Parathyroid adenoma (tissue), 2 donors: ENCODE measurements at regions not wholly inside any gene's neighbourhood (a gene's known extent, or its start where the extent isn't known, plus 50 kb on each side); places are given as distances from the start of the nearest gene placed in this dataset.

Experiments
- H2AFZ ChIP-seq: fragments of 300-600 bp; sonication (generic); one replicate; pipeline ENCODE4 v1.7.0; 2017; ENCODE audit warnings: antibody characterized with exemption, mild to moderate bottlenecking
- H3K27ac ChIP-seq: fragments of 300-600 bp; sonication (generic); one replicate; pipeline ENCODE4 v1.7.0; 2017
- H3K27me3 ChIP-seq: fragments of 300-600 bp; sonication (generic); one replicate; pipeline ENCODE4 v1.7.0; 2017; ENCODE audit warnings: low read length; ENCODE audit not compliant: control insufficient read depth, insufficient read depth
- H3K36me3 ChIP-seq: fragments of 300-600 bp; sonication (generic); one replicate; pipeline ENCODE4 v1.7.0; 2017; ENCODE audit warnings: low read length; ENCODE audit not compliant: control insufficient read depth, insufficient read depth
- H3K4me1 ChIP-seq: fragments of 300-600 bp; sonication (generic); one replicate; pipeline ENCODE4 v1.7.0; 2017; ENCODE audit warnings: control low read depth
- H3K4me2 ChIP-seq: fragments of 300-600 bp; sonication (generic); one replicate; pipeline ENCODE4 v1.7.0; 2017; ENCODE audit warnings: low read length
- H3K4me3 ChIP-seq: fragments of 300-600 bp; sonication (generic); one replicate; pipeline ENCODE4 v1.7.0; 2017; ENCODE audit warnings: low read depth, low read length
- H3K79me2 ChIP-seq: fragments of 300-600 bp; sonication (generic); one replicate; pipeline ENCODE4 v1.7.0; 2017; ENCODE audit warnings: control low read depth
- H3K9ac ChIP-seq: fragments of 300-600 bp; sonication (generic); one replicate; pipeline ENCODE4 v1.7.0; 2017; ENCODE audit warnings: mild to moderate bottlenecking
- H3K9me3 ChIP-seq: fragments of 300-600 bp; sonication (generic); one replicate; pipeline ENCODE4 v1.7.0; 2017; ENCODE audit warnings: low read length; ENCODE audit not compliant: control insufficient read depth
- CTCF ChIP-seq: fragments of 300-600 bp; sonication (generic); IDR thresholded peaks from one replicate; pipeline ENCODE4 v1.7.0; 2017; ENCODE audit warnings: antibody characterized with exemption, mild to moderate bottlenecking
- donor health status: primary hyperparathyroidism.

- Histone ChIP-seq H3K36me3 (no peaks in the 10 kb centered on the region), H3K27ac (no peak overlapping the region), H3K9ac (no peak overlapping the region), H2AFZ (no peak overlapping the region), H3K9me3 (no peaks in the 10 kb centered on the region), H3K27me3 (no peaks in the 10 kb centered on the region), H3K79me2 (peaks cover 39% of the 10 kb centered on the region), H3K4me2 (no peak overlapping the region), H3K4me3 (no peak overlapping the region), H3K4me1 (peaks cover 26% of the 10 kb centered on the region)
- peak; percentile 26 for TF ChIP-seq CTCF
These were observed 554.8 kb upstream of the SGCD start for GRCh38 chr5:155772009-155772662.

- no peaks in the 10 kb centered on the region for H3K36me3 ChIP-seq
- no peak overlapping the region for H2AFZ ChIP-seq
- H3K4me1 ChIP-seq: peaks cover 24% of the 10 kb centered on the region
These were observed 553.3 kb upstream of the SGCD start for GRCh38 chr5:155773680-155774079.

GRCh38 chr5:155780260-155780659, 546.7 kb upstream of the SGCD start:
- H2AFZ ChIP-seq: no peak overlapping the region
- no peaks in the 10 kb centered on the region for H3K36me3 ChIP-seq
- TF ChIP-seq CTCF: no peak
- H3K4me2 ChIP-seq: no peak overlapping the region
- no peak overlapping the region for H3K4me3 ChIP-seq
- H3K9me3 ChIP-seq: no peaks in the 10 kb centered on the region
- peaks cover 33% of the 10 kb centered on the region for H3K79me2 ChIP-seq
- no peaks in the 10 kb centered on the region for H3K27me3 ChIP-seq
- peaks cover 21% of the 10 kb centered on the region for H3K4me1 ChIP-seq
- H3K9ac ChIP-seq: no peak overlapping the region
- H3K27ac ChIP-seq: no peak overlapping the region

More at GRCh38 chr5:155773680-155774079, 553.3 kb upstream of the SGCD start:
- no peak for TF ChIP-seq CTCF
- Histone ChIP-seq H3K9ac (no peak overlapping the region), H3K4me3 (no peak overlapping the region), H3K27me3 (no peaks in the 10 kb centered on the region), H3K4me2 (no peak overlapping the region), H3K9me3 (no peaks in the 10 kb centered on the region), H3K79me2 (peaks cover 39% of the 10 kb centered on the region), H3K27ac (no peak overlapping the region)

GRCh38 chr5:155783246-155783645, 543.7 kb upstream of the SGCD start:
- TF ChIP-seq CTCF: no peak
- Histone ChIP-seq H3K36me3 (no peaks in the 10 kb centered on the region), H3K27me3 (no peaks in the 10 kb centered on the region), H3K9ac (no peak overlapping the region), H3K4me1 (peaks cover 13% of the 10 kb centered on the region), H3K4me3 (no peak overlapping the region), H2AFZ (no peak overlapping the region), H3K27ac (no peak overlapping the region), H3K4me2 (no peak overlapping the region), H3K79me2 (peaks cover 44% of the 10 kb centered on the region), H3K9me3 (no peaks in the 10 kb centered on the region)

GRCh38 chr5:155783791-155784190, 543.2 kb upstream of the SGCD start:
- H3K4me3 ChIP-seq: no peak overlapping the region
- no peaks in the 10 kb centered on the region for H3K36me3 ChIP-seq
- H3K4me1 ChIP-seq: peaks cover 13% of the 10 kb centered on the region
- H3K27ac ChIP-seq: no peak overlapping the region
- TF ChIP-seq CTCF: no peak
- H3K9ac ChIP-seq: no peak overlapping the region
- no peaks in the 10 kb centered on the region for H3K9me3 ChIP-seq
- H2AFZ ChIP-seq: no peak overlapping the region
- no peaks in the 10 kb centered on the region for H3K27me3 ChIP-seq
- peaks cover 48% of the 10 kb centered on the region for H3K79me2 ChIP-seq
- no peak overlapping the region for H3K4me2 ChIP-seq
